ENCODE measurements at regions not wholly inside any gene's neighbourhood (a gene's known extent, or its start where the extent isn't known, plus 50 kb on each side); places are given as distances from the start of the nearest gene placed in this dataset.

DNA sequence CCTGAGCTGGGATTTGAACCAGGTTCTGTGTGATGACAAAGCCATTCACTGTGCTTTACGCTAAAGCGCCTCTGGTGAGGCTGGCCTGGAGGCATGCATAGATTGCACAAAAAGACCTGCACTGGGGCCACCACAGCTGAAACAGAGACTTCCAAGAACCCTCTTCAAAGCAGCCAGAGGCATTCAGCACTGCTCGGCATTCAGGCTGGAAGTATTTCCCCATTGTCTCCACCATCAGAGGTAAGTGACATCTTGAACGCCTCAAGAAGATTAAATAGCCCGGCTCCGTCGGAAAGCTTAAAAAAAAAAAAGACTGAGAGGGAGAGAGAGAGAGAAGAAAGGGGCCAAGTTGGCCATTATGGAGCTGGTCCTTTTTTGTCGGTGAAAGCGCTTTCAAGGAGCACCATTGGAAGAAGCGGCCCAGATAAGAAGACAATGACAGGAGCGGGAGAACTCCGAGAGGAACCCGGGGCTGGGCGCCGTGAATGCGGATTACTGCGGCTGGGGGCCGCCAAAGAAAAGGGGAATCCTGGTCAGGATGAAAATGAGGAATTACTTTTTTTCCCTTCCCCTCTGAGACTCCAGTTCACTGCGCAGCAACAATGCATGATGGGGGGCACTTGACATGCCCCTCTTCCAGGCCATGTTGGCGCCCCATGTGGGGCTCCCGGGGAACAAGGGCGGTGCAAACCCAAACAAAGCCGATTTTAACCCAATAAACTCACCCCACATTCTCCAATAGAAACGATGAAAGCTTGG lies 228.3 kb downstream of the MYCN start:
- H3K36me3 Mint-ChIP-seq (ENCODE audit: low read depth): no peaks in the 10 kb centered on the region
- ATAC-seq: no peak
- H3K27me3 Mint-ChIP-seq: peaks cover 4% of the 10 kb centered on the region
- no peaks in the 10 kb centered on the region for H3K4me1 Mint-ChIP-seq
- no peak for DNase-seq
- H3K9me3 ChIP-seq (ENCODE audit: control insufficient read depth, low read length, poor library complexity, severe bottlenecking): no peaks in the 10 kb centered on the region
- H3K27ac Mint-ChIP-seq: no peak overlapping the region
- H3K4me3 Mint-ChIP-seq: no peak overlapping the region

- Mint-ChIP-seq H3K27me3 (peaks cover 4% of the 10 kb centered on the region), H3K4me1 (no peaks in the 10 kb centered on the region), H3K4me3 (no peak overlapping the region), H3K36me3 (ENCODE audit: low read depth) (no peaks in the 10 kb centered on the region), H3K27ac (no peak overlapping the region)
- no peak for DNase-seq
- no peaks in the 10 kb centered on the region for H3K9me3 ChIP-seq (ENCODE audit: control insufficient read depth, low read length, poor library complexity, severe bottlenecking)
- no peak for ATAC-seq
Measured at GRCh38 chr2:16167870-16168426, 227.6 kb downstream of the MYCN start.

GRCh38 chr2:16167451-16167861 lies 227.1 kb downstream of the MYCN start:
- Mint-ChIP-seq H3K4me3 (no peak overlapping the region), H3K4me1 (no peaks in the 10 kb centered on the region), H3K36me3 (ENCODE audit: low read depth) (no peaks in the 10 kb centered on the region), H3K27ac (no peak overlapping the region), H3K27me3 (peaks cover 4% of the 10 kb centered on the region)
- no peaks in the 10 kb centered on the region for H3K9me3 ChIP-seq (ENCODE audit: control insufficient read depth, low read length, poor library complexity, severe bottlenecking)
- DNase-seq: no peak
- no peak for ATAC-seq

DNA sequence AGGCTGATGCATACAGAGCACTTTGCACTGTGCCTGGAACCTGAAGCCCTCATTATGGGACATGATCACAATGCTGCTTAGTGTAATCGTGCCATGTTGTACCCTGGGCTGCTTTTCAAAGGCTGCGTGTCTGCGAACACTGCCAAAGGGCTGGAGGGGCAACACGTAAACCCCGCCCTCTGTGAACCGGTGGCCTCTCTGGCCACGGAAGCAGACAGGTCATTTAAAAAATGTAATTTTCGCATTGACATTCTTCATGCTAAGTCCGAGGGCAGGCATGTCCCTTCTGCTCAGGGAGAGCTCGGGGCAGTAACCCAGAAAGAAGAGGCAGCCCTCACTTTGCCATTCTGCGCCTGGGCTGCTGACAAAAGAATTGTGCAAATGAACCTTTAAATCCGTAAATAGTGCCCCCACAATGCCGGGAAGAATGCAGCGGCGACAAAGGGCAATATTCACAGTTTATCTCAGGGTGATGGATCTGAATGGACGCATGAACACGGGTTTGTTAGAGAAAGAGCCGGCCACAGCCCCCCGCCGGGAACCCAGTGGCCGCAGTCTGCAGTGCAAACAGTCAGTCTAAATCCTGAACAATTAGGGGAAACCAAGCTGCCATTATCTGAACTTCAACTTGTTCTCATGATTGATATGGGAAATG lies 226.1 kb downstream of the MYCN start:
- DNase-seq (no peak), ATAC-seq (no peak)
- no peaks in the 10 kb centered on the region for H3K4me1 Mint-ChIP-seq
- no peak overlapping the region for H3K27ac Mint-ChIP-seq
- H3K9me3 ChIP-seq (ENCODE audit: control insufficient read depth, low read length, poor library complexity, severe bottlenecking): no peaks in the 10 kb centered on the region
- no peaks in the 10 kb centered on the region for H3K36me3 Mint-ChIP-seq (ENCODE audit: low read depth)
- H3K27me3 Mint-ChIP-seq: peaks cover 4% of the 10 kb centered on the region
- H3K4me3 Mint-ChIP-seq: no peak overlapping the region

GRCh38 chr2:16165518-16166326 lies 225.4 kb downstream of the MYCN start:
- no peak for DNase-seq
- ATAC-seq: no peak
- no peaks in the 10 kb centered on the region for H3K9me3 ChIP-seq (ENCODE audit: control insufficient read depth, low read length, poor library complexity, severe bottlenecking)
- H3K27me3 Mint-ChIP-seq: peaks cover 4% of the 10 kb centered on the region
- H3K36me3 Mint-ChIP-seq (ENCODE audit: low read depth): no peaks in the 10 kb centered on the region
- H3K4me3 Mint-ChIP-seq: no peak overlapping the region
- H3K4me1 Mint-ChIP-seq: no peaks in the 10 kb centered on the region
- no peak overlapping the region for H3K27ac Mint-ChIP-seq

GRCh38 chr2:16162491-16163040 lies 222.2 kb downstream of the MYCN start:
- H3K9me3 ChIP-seq (ENCODE audit: control insufficient read depth, low read length, poor library complexity, severe bottlenecking): no peaks in the 10 kb centered on the region
- no peak for ATAC-seq
- H3K4me3 Mint-ChIP-seq: no peak overlapping the region
- peaks cover 4% of the 10 kb centered on the region for H3K27me3 Mint-ChIP-seq
- no peak for DNase-seq
- no peak overlapping the region for H3K27ac Mint-ChIP-seq
- H3K36me3 Mint-ChIP-seq (ENCODE audit: low read depth): no peaks in the 10 kb centered on the region
- H3K4me1 Mint-ChIP-seq: no peaks in the 10 kb centered on the region

DNA sequence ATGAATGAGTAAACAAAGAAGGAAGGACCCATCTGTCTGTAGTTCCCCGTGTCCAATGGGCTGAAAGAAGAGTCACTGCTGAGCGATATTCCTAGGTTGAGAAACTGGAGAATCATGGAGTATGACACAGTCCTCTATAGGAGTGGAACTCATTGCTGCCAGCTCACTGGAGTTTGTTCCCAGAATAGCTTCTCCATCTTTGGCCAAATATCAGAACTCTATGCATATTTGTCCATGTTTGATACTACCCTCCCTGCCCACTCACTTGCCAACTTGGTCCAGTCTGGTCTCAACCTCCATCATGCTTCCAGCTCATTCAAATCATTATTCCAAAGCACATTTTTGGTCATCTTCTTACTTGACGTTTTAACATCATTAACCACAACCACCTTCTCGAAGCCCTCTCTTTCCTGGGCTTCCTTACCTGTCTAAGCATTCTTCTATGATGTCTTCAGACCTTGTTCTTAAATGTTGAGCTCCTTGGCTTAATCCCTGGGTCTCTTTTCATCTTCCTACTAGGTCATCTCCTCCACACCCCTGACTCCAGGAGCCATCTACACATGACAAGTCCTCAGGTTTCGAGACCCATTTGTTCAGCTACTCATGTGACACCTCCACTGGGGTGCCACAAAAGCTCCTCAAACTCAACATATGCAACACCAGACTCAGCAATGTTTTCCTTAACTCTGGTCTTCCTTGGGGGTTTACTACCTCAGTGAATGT lies 221.6 kb downstream of the MYCN start:
- no peak overlapping the region for H3K4me3 Mint-ChIP-seq
- ATAC-seq (no peak), DNase-seq (no peak)
- H3K4me1 Mint-ChIP-seq: no peaks in the 10 kb centered on the region
- H3K36me3 Mint-ChIP-seq (ENCODE audit: low read depth): no peaks in the 10 kb centered on the region
- H3K27ac Mint-ChIP-seq: no peak overlapping the region
- peaks cover 4% of the 10 kb centered on the region for H3K27me3 Mint-ChIP-seq
- no peaks in the 10 kb centered on the region for H3K9me3 ChIP-seq (ENCODE audit: control insufficient read depth, low read length, poor library complexity, severe bottlenecking)

DNA sequence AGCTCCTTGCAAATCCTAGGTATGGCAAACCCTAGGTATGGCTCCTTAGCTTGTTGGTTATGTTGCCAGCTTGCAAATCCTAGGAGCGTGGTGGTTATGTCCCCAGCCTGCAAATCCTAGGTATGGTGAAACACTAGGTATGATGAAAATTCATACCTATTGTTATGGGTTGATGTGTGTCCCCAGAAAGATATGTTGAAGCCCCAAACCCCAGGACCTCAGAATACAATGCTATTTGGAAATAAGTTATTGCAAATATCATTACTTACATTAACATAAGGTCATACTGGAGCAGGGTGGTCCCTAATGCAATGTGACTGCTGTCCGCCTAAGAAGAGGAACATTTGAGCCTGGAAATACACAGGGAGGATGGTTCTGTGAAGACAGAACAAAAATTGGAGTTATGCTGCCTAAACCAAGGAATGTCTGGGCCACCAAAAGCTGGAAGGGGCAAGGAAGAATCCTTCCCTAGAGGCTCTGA lies 220.8 kb downstream of the MYCN start:
- no peak overlapping the region for H3K27ac Mint-ChIP-seq
- peaks cover 4% of the 10 kb centered on the region for H3K27me3 Mint-ChIP-seq
- ATAC-seq (no peak), DNase-seq (no peak)
- H3K36me3 Mint-ChIP-seq (ENCODE audit: low read depth): no peaks in the 10 kb centered on the region
- H3K4me1 Mint-ChIP-seq: no peaks in the 10 kb centered on the region
- no peaks in the 10 kb centered on the region for H3K9me3 ChIP-seq (ENCODE audit: control insufficient read depth, low read length, poor library complexity, severe bottlenecking)
- H3K4me3 Mint-ChIP-seq: no peak overlapping the region

DNA sequence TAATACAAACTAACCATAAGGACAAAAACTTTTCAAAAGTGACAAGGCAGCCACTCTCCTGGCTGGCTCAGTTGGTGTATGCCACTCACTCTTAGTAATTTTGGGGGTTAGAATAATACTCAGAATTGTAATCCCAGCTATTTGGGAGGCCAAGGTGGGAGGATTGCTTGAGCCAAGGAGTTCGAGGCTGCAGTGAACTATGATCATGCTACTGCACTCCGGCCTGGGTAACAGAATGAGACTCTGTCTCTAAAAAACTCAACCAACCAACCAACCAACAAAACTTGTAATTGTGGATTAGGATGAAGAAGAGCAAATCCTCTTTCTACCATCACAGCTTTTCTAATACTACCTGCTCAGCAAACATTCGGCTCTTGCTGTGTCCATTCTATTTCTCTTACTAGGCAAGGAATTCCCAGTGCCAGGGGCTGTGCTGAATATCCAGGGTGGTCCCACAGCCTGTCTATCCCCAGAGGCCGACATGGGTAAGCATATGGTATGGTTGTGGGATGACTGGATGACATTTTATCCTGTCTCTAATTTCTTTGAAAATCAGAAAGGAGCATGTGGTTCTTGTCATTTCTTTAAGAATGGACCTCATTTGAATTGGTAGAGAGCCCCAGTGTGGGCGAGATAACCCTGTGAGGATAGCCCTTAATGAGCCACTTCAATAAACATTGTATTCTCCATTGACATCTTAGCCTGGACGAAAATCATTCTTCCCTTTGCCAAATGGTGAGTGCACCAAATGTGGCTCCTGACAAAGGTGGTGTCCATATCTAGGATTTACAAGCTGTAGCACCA lies 220.1 kb downstream of the MYCN start:
- H3K4me3 Mint-ChIP-seq: no peak overlapping the region
- H3K36me3 Mint-ChIP-seq (ENCODE audit: low read depth): no peaks in the 10 kb centered on the region
- ATAC-seq (no peak), DNase-seq (no peak)
- H3K27ac Mint-ChIP-seq: no peak overlapping the region
- H3K27me3 Mint-ChIP-seq: peaks cover 7% of the 10 kb centered on the region
- H3K4me1 Mint-ChIP-seq: no peaks in the 10 kb centered on the region
- H3K9me3 ChIP-seq (ENCODE audit: control insufficient read depth, low read length, poor library complexity, severe bottlenecking): no peaks in the 10 kb centered on the region

DNA sequence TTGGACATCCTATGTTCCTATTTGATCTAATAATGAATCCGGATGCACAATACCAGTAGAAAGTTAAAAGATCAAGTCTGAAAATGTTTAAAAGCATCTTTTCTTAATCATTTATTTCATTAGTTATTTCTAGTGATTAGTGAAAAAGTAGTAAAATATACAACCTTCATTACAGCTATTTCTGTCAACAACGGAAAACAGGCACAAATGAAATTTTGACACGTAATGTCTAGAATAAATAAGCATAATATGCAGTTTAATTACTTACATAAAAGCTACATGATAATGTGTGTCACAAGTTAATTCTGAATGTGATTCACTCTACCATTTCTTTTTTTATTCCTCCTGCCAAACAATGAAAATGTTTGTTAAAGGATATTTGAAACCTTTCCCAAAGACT lies 216.1 kb downstream of the MYCN start:
- no peak overlapping the region for H3K4me3 Mint-ChIP-seq
- no peaks in the 10 kb centered on the region for H3K4me1 Mint-ChIP-seq
- ATAC-seq (no peak), DNase-seq (no peak)
- no peak overlapping the region for H3K27ac Mint-ChIP-seq
- H3K36me3 Mint-ChIP-seq (ENCODE audit: low read depth): no peaks in the 10 kb centered on the region
- no peaks in the 10 kb centered on the region for H3K9me3 ChIP-seq (ENCODE audit: control insufficient read depth, low read length, poor library complexity, severe bottlenecking)
- peaks cover 13% of the 10 kb centered on the region for H3K27me3 Mint-ChIP-seq

DNA sequence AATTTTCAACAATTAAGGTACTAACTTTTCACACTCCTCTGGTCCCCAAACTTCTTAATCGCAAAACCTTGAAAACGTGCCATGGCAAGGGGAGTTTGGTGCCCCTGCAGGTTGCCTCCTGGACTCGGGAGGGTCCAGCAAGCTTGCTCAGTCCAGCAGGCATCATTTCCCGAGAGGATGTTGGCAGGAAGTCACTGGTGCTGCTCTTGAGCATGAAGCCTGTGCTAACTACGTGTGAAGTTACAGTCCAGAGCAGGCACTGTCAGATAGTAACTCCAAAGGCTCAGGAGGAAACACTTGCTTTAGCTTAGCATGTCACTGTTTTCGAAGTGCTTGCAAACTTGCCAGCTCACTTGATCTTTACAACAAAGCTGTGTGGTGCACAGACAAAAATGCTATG lies 215.4 kb downstream of the MYCN start:
- no peak for ATAC-seq
- H3K4me1 Mint-ChIP-seq: no peaks in the 10 kb centered on the region

DNA sequence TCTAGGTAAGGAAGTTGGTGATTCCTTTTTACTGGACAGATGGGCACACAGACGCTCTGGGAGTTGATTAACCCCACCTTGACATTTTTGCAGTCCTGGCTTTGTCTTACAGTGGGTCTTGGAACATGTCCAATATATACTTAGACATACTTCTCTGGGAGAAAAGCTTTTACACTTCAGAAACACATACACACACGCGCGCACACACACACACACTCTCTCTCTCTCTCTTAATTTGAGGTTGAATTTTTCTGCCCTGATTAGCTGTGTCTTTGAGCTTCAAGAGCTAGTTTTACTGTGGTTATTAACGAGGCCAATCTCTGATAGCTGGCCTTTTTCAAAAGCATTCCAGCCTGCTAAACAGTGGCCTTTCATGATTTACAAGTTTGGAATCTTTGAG lies 215.0 kb downstream of the MYCN start:
- ATAC-seq: no peak
- DNase-seq: no peak
- no peak overlapping the region for H3K27ac Mint-ChIP-seq

More for the DNA sequence above, 215.4 kb downstream of the MYCN start:
- H3K27me3 Mint-ChIP-seq: peaks cover 13% of the 10 kb centered on the region
- no peak for DNase-seq
- H3K36me3 Mint-ChIP-seq (ENCODE audit: low read depth): no peaks in the 10 kb centered on the region
- no peak overlapping the region for H3K4me3 Mint-ChIP-seq
- no peaks in the 10 kb centered on the region for H3K9me3 ChIP-seq (ENCODE audit: control insufficient read depth, low read length, poor library complexity, severe bottlenecking)
- no peak overlapping the region for H3K27ac Mint-ChIP-seq

More for the DNA sequence above, 215.0 kb downstream of the MYCN start:
- Mint-ChIP-seq H3K4me3 (no peak overlapping the region), H3K4me1 (no peaks in the 10 kb centered on the region), H3K27me3 (peaks cover 13% of the 10 kb centered on the region), H3K36me3 (ENCODE audit: low read depth) (no peaks in the 10 kb centered on the region)
- no peaks in the 10 kb centered on the region for H3K9me3 ChIP-seq (ENCODE audit: control insufficient read depth, low read length, poor library complexity, severe bottlenecking)

Data from T-helper 17 cell (primary cell).